MM.1S (cell line): ENCODE measurements at regions not wholly inside any gene's neighbourhood (a gene's known extent, or its start where the extent isn't known, plus 50 kb on each side); places are given as distances from the start of the nearest gene placed in this dataset.

Experiments
- EZH2 ChIP-seq: fragments of 300-600 bp; sonication (generic); optimal IDR thresholded peaks from 2 replicates; pipeline ENCODE3; 2017; ENCODE audit warnings: low read depth, mild to moderate bottlenecking, antibody characterized with exemption, low read length, mixed read lengths
- EZH2phosphoT487 ChIP-seq: fragments of 300-600 bp; sonication (generic); IDR thresholded peaks from 2 replicates; pipeline ENCODE4 v1.6.1; 2018; ENCODE audit warnings: antibody characterized with exemption, low read length
- TF ChIP-seq, protein P1 (sequence below): fragments of 300-600 bp; sonication (generic); IDR thresholded peaks from 2 replicates; pipeline ENCODE4 v1.5.1; 2016; ENCODE audit warnings: antibody characterized with exemption, low read length, mixed read lengths

DNA sequence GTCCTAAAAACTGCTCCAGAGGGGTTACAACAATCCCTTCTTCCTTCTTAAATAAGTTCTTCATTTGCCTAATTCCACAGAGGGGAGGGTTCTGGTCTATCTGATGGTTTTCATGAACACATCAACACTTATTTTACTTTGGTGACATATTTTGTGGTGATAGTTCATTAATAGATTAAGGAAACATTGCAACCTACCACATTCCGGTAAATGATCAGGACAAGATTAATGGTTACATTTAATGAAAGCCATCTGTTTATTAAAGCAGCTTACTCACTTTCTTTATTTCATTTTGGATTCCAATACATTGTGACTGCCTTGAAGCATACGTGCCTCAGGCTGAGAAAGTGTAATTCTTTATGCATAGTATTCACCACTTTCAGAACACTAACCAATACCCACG is 101.0 kb downstream of the SKIDA1 start:
- TF ChIP-seq, protein P1, sequence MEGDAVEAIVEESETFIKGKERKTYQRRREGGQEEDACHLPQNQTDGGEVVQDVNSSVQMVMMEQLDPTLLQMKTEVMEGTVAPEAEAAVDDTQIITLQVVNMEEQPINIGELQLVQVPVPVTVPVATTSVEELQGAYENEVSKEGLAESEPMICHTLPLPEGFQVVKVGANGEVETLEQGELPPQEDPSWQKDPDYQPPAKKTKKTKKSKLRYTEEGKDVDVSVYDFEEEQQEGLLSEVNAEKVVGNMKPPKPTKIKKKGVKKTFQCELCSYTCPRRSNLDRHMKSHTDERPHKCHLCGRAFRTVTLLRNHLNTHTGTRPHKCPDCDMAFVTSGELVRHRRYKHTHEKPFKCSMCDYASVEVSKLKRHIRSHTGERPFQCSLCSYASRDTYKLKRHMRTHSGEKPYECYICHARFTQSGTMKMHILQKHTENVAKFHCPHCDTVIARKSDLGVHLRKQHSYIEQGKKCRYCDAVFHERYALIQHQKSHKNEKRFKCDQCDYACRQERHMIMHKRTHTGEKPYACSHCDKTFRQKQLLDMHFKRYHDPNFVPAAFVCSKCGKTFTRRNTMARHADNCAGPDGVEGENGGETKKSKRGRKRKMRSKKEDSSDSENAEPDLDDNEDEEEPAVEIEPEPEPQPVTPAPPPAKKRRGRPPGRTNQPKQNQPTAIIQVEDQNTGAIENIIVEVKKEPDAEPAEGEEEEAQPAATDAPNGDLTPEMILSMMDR = no peak
- TF ChIP-seq EZH2 = no peak
- no peak for TF ChIP-seq EZH2phosphoT487
